Fibroblast of gingiva (primary cell): ENCODE measurements at regions not wholly inside any gene's neighbourhood (a gene's known extent, or its start where the extent isn't known, plus 50 kb on each side); places are given as distances from the start of the nearest gene placed in this dataset.
A peak's percentile ranks its signal among the peaks of the same experiment; 100 is the strongest.

Source experiments
- DNase-seq: peaks from one replicate; pipeline ENCODE4 v3.0.0-alpha.2; 2011; ENCODE audit warnings: low read depth

DNA sequence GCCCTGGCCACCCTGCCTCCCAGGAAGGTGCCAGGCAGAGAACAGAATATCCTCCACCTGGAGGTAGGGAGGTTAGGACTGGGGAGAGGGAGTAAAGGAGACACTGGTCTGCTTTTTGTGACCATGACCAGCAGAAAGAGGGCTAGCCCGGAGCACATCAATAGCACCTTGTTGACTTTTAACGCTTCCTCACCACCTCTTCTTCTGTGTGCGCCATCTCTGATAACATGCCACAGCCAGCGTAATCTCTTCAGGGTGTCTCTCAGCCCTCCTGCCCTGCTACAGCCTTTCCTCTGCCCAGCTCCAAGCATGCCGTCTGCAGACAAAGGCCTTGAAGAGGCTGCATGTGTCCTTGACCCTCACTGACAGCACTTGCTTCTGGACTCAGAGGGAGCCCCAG is 50.9 kb upstream of the GJA5 start:
- DNase-seq, result no peak

DNA sequence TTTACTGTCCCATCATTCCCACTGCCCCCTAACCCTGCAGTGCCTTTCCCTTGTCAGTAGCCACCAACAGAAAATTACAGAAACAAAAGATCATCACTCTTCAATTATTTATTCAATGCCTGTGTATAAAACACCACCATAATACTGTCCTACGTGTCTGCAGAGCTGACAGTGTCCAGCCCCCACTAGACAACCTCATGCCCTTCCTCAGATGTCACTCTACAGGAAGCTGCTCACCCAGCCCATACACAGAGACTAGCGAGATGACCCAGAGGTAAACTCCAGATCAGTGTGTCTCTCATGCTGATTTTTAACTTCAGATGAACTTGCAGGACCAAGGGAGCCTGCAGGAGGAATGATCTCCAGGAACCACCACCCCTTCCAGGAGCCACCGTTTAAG is 51.3 kb upstream of the GJA5 start:
- DNase-seq, result no peak

DNA sequence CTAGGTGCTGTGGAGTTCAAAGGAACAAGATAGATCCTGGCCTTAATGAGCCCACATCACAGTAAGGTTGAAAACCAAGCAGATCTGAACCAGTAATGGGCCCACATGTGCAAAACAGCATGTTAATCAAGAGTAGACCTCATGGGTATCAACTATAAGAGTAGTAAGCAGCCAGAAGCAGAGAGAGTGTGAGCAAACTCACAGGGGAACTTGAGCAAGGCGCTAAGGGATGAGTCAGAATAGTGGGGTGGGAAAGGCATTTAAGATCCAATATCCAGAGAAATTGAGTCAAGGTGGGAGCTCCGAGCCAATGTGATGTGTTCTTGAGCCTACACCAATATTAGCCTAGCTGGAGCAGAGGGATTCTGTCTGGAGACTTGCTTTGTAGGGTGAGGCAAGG is 52.4 kb upstream of the GJA5 start:
- no peak for DNase-seq

DNA sequence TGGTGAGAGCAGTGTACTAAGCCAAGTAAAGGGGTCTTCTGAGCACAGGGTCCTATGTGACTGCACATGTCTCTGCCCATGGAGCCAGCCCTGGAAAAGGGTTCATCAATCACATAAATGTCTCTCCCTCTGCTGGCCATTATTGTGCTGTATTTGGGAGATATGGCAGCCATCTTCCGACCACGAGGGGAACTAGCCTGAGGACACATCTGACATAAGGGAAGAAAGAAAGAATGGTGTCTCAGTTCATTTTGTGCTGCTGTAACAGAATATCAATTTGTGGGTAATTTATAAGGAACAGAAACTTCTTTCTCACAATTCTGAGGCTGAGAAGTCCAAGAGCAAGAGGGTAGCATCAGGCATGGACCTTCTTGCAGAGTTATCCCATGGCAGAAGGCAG is 55.1 kb upstream of the GJA5 start:
- DNase-seq, result no peak

DNA sequence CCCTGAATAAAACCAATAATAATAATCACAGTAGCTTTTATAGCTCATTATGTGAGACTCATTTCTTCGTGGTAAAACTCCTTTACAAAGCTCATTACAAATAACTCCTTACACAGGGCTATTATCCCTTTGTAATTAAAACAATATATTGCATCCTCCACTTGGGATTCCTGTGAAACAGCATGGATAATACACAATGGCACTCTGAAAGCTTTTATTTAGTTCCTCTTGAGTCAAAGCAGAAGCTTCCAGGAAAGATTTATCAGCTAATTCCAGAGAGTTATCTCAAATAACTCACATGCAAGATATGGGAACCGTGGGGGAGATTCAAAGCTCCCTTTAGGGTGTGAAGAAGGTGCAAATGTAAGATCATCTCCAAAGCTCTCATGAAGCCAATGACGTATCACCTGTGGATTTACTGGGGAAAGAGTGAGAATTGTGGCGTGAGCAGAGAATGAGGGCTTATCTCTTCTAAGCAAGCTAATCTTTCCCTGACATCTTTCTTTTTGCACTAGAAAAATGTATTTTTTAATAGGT is 60.4 kb upstream of the GJA5 start:
- no peak for DNase-seq

DNA sequence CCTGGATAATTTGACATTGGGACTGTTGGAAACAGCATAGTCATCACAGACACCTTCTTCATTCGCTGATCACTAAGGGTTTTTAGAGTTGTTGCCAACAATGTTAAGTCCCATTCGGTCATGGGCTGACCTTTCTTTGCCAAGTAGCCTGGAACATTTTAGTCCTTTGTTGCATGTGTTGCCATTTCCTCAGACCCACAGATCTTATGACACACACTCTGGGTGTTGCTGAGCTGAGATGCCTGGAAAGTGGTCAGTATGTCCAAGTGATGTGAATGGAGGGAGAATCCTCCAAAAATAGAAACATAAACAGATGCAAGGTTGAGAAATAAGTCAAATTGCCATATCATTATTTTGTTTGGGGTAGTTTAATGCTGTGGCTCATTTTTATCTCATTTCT is 61.5 kb upstream of the GJA5 start:
- peak; percentile 14 for DNase-seq

DNA sequence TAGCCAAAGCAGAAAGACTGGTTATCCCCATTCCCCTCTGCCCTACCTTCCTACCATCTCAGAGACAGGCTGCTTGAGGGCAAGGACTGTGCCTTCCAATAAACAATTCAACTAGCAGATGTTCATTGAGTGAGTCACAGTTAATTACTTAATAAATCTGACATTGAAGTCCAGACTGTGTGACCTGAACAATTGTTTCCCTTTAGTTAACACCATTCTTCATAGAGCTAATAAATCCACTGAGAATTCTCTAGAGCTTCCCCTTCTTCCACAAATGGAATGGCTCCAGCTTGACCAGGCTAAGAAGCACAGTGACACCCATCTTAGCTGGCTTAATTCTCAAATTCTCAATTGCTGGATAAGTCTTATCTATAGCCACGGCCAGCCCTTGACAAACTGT is 61.9 kb upstream of the GJA5 start:
- no peak for DNase-seq

DNA sequence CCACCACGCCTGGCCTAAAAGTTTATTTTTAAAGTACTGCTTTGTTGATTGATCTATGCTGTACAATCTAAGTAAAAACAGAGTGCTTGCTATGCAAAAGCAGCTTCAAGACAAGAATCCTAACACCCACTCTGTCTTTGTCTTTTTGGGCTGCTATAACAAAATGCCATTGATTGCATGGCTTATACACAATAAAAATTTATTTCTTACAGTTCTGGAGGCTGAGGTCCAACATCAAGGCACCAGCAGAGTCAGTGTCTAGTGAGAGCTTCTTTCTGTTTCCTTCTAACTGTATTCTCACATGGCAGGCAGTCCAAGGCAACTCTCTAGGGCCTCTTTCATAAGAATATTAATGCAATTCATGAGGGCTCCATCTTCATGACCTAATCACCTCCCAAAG is 63.6 kb upstream of the GJA5 start:
- DNase-seq, result no peak

DNA sequence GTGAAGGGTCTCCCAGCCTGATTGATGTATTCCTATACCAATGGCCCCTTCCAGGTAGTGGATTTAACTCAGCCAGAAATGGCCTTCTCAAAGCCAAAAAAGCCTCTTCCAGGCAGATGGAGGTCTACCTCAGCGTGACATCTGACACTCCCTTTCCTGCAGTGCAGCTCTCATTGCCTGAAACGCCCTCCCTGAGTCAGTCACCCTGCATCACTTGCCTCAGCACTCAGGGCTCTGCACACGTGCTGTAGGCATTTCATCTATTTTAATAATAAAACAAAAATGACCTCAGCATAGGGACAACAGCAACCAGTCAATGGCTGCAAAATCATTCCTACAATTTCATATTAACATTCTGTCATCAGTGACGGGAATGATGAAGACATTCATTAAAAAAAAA is 64.4 kb upstream of the GJA5 start:
- DNase-seq, result no peak

DNA sequence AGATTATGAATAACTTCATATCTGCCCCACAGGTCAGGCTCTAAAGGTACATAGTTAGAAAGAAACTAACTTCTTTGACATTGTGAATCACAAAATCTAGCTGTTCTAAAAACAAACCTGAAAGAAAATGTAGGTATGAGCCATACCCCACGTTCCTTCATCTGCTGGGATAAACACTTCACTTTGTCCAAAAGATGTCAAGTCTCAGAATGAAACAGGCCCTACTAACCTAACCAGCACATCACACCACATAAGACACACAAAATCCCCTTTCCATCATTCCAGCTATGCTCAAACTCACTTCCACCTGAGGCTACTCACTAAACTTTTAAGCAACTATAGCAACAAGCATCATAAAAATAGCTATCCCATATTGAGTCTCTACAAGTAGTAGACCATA is 65.2 kb upstream of the GJA5 start:
- DNase-seq, result no peak

DNA sequence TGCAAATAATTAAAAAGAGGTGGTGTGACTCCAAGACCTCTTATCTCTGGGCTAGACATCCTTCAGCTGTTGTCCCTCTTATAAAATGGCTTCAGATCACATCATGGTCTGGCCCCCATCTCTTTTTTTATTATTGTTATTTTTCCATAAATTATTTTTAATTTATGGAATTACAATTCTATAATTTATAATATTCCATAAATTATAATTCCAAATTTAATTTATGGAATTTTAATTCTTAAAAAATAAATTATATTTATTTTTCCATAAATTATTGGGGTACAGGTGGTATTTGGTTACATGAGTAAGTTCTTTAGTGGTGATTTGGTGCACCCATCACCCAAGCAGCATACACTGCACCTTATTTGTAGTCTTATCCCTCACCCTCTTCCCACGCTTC is 65.9 kb upstream of the GJA5 start:
- DNase-seq, result no peak

DNA sequence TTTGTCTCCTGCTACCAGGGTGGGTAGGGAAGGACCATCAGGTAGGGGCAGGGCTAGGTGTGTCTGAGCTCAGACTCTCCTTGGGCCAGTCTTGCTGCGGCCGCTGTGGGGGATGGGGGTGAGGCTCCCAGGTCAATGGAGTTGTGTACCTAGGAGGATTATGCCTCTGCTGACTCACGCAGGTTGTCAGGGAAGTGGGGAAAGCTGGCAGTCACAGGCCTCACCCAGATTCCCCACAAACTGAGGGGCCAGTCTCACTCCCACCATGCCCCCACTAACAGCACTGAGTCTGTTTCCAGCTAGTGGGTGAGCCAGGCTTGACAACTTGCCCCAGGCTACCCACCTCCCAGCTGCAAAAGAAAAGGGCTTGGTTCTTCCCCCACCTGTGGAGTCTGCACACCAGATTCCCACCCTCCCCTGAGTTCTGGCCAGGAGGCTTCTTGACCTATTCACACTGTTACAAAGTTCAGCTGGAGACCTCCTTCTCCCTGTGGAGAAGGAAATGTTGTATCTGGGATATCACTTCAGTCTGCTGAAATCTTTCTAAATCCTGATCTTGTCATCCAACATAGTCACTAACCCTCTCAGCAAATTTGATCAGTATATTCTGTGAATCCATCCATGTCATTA is 69.2 kb upstream of the GJA8 start:
- no peak for DNase-seq

DNA sequence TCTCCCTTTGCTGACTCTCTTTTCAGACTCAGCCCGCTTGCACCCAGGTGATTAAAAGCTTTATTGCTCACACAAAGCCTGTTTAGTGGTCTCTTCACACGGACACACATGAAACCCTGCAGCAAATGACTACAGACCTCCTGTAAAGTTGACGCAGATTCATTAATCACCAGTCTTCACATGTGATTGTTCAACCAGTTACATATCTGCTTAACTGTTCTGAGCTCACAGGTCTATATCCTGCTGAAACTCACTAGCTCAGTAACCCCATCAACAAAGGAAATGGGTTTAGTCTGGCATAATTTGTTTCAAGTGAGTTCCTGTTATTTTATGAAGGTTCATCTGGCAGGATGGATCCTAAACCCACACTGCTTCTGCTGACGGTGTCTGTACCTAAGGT is 68.4 kb upstream of the GJA8 start:
- DNase-seq, result no peak

DNA sequence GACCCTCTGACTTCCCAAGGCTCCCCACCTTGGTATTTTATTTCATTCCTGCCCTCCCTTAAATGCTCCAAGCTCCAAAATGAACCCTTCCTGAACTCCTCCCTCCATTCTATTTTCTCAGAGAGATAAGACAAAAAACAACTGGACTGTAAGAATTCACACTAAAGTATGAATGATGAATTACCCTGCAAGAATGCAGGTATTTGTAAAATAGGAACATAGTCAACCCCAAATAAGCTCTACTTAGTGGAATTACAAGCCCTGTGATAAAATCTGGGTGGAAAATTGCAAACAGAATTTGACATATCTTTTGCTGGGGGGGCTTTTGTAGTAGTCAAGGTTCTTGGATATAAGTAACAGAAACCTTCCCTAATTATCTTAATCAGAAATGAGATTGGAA is 67.8 kb upstream of the GJA8 start:
- DNase-seq, result no peak

DNA sequence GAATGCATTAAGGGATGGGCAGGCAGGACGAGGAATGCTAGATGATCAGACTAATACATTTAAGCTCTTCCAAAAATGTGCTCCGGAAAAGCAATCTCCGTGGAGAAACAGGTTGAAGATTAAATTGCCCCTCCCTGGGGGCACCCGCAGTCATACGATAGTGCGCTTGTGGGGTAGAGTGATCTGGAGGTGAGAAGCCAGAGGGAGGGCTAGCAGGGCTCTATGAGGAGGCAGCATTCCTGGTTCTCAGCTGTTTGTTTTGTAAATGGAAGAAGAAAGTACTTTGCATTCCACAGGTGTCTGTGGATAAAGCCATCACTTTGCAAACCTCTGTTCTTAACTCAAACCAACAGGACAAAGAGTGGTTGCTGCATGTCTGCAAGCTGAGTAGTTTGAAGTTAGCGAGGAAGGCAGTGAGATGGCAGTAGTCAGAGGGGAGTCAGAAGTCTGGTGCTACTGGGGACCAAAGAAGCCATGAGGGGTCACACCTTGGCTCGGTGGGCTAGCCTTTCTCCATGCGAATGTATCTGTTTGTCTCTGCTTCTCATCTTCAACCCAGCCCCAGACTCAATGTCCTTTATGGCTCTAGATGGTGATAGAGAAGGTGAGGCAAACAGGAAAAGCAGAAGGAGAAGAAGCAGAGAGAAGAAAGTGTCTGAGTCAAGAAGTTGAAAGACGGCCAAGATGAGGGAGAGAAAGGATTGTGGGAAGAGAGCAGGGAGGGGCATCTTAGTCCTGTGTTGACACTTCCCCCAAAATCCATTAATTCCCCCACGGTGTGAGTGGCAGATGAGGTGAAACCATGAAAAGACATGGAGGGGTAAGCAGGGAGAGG is 65.2 kb upstream of the GJA8 start:
- no peak for DNase-seq

DNA sequence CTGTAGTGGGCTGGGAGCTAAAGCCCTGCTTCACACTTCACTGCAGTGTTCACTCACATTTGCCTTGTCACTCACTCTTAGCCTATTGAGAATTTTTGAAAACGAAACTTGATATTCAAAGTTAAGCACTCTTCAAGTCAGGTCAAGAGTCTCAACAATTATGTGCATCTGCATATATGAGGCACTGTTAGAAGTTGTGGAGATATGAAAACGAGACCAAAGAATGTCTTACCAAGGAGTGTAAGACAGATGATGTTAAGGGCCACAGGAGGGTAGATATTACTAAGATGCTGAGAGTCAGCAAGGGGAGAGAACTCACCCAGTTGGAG is 64.7 kb upstream of the GJA8 start:
- DNase-seq, result no peak

DNA sequence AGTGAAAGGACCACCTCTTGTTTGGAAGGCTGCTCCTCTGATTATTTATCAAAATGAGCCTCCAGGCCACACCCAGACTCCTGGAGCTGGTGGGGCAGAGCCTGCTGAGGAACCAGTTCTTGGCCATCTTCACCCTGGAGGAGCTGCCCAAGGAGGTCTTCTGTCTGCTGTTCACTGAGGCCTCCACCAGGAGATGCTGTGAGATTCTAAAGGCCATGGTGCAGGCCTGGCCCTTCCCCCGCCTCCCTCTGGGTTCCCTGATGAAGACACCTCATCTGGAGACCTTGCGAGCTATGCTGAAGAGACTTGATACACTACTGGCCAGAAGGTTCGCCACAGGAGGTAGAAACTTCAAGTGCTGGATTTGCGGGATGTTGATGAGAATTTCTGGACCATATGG is 61.7 kb upstream of the GJA8 start:
- DNase-seq, result no peak

DNA sequence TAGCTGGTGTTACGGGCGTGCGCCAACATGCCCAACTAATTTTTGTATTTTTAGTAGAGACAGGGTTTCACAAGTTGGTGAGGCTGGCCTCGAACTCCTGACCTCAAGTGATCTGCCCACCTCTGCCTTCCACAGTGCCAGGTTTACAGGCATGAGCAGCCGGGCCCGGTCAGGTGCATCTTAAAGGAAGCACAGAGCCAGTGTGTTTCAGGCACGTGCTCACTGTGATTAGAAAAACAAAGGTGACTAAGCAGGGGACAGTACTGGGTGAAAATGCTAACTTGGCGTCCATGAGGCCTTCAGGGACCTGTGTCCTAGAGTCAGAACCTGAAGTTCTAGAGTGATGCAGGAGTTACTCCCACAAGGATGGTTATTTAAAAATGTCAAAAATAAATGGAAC is 60.0 kb upstream of the GJA8 start:
- DNase-seq, result no peak

DNA sequence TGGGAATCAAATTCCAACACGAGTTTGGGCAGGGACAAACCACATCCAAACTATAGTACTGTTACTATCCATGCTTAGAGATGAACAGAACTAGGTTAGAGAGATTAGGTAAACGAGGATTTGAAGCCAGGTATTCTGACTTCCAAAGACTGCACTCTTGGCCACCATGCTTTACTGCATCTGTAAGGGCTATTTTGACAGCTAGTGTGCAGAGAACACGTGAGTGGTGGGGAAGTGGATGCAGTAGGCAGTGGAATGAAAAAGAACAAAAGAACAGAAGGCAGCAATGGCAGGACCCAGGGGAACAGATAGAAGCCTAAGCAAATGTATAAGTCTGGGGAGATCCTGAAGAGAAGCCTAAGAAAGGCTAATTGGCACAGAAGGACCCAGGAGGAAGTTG is 59.1 kb upstream of the GJA8 start:
- DNase-seq, result no peak

DNA sequence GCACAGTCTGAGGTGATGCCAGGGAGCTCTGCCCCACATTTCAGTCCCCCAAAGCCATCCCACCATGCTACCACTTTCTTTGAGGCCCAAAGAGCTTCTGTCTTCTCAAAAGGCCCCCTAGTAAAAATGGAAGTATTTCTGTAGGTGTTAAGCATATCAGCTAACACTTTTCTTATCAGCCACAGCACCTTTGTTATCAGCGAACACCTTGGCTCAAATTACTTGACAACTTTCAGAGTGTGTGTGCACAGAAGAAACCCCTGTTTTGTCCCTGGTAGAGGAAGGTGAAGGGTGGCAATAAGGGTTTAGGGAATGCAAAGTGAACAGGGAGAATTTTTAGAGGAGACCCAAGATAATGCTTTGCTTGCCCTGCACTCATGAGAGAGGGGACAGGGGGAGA is 54.8 kb upstream of the GJA8 start:
- DNase-seq, result no peak

DNA sequence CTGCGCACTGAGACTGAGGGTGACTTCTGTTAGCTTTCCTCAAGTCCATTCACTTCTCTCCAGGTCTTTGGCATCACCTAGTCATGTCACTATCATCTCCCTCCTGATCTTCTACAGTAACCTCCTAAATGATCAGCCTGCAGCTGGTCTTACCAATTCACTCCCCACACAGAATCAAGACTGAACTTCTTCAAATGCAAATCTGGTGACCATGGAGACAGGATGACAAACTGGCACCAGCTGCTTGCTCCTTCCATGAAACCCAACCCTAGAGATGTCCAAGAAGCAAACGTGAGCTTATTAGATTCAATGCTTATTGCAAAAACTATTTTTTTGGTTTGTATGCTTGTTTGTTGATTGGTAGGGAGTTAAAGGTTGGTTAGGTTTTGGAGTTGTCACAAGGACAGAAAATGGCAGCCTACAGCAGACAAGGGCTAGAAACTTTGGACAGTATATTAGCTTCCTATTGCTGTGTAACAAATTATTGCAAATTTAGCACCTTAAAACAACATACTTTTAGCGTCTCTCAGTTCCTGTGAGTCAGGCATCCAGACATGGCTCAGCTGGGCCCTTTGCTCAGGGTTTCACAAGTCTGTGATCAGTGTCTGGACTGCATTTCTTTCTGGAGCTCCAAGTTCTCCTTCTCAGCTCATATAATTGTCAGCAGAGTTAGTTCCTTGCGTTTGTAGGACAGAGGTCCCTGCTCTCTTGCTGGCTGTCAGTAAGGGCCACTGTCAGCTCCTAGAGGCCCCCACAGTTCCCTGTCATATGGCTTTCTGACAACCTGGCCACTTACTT is 53.3 kb upstream of the GJA8 start:
- DNase-seq, result no peak

DNA sequence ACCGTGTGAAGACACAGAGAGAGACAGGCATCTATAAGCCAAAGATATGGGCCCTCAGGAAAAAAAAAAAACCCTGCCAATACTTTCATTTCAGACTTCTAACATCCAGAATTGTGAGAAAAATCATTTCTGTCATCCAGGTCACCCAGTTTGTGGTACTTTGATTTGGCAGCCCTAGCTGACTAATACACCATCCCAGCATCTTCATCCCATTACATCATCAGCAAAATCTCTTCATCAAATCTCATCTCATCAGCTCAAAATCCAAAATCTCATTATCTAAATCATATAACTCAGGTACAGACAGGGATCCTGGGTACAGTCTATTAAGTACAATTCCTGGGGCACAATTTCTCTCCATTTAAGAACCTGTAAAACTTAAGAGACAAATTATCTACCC is 51.9 kb upstream of the GJA8 start:
- no peak for DNase-seq

DNA sequence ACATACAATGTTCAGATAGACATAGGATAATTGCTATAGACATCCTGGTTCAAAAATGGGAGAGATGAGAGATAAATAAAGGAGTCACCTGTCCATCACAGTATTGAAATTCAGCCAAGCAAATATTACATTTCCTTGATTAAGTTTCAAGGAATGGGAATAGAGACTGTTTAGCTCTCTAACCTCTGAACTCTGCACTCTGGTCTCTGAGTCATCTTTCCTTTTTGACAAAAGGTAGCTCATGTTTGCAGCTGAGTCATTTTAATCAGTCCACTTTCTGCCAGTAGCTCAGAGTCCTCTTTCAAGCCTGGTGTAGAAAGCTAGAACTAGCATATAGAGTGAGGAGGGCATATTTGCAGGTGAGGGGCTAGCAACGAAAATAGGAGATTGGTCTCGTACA is 51.4 kb upstream of the GJA8 start:
- DNase-seq, result no peak
